AG10803 (cell line): ENCODE measurements at regions not wholly inside any gene's neighbourhood (a gene's known extent, or its start where the extent isn't known, plus 50 kb on each side); places are given as distances from the start of the nearest gene placed in this dataset.

Source experiments
- DNase-seq: peaks from one replicate; pipeline ENCODE4 v3.0.0; 2010; ENCODE audit warnings: low read depth
- H3K4me3 ChIP-seq: 2 replicates; pipeline ENCODE4 v1.5.1; 2011; ENCODE audit warnings: mild to moderate bottlenecking, low read length, control low read depth
- CTCF ChIP-seq: conservative IDR thresholded peaks from 2 replicates; pipeline ENCODE4 v1.5.1; 2011; ENCODE audit warnings: mild to moderate bottlenecking, low read length, control low read depth, inconsistent platforms

- TF ChIP-seq CTCF, result no peak
- H3K4me3 ChIP-seq, result no peak overlapping the region
- no peak for DNase-seq
These were observed 317.6 kb downstream of the GPD2 start for GRCh38 chr2:156753766-156754165.

GRCh38 chr2:156756516-156756915 is 320.3 kb downstream of the GPD2 start:
- DNase-seq, result no peak
- no peak for TF ChIP-seq CTCF
- H3K4me3 ChIP-seq, result no peak overlapping the region

GRCh38 chr2:156763174-156763573 is 327.0 kb downstream of the GPD2 start:
- H3K4me3 ChIP-seq, result no peak overlapping the region
- no peak for TF ChIP-seq CTCF
- DNase-seq, result no peak

GRCh38 chr2:156765043-156765442 is 328.9 kb downstream of the GPD2 start:
- TF ChIP-seq CTCF, result no peak
- H3K4me3 ChIP-seq, result no peak overlapping the region
- no peak for DNase-seq

GRCh38 chr2:156765450-156765849 is 329.3 kb downstream of the GPD2 start:
- no peak for TF ChIP-seq CTCF
- H3K4me3 ChIP-seq, result no peak overlapping the region
- no peak for DNase-seq

- no peak for DNase-seq
- no peak overlapping the region for H3K4me3 ChIP-seq
- TF ChIP-seq CTCF, result no peak
These were observed 333.6 kb downstream of the GPD2 start for GRCh38 chr2:156769802-156770201.

GRCh38 chr2:156778916-156779315 is 342.7 kb downstream of the GPD2 start:
- DNase-seq, result no peak
- no peak for TF ChIP-seq CTCF

More at GRCh38 chr2:156778916-156779315, 342.7 kb downstream of the GPD2 start:
- no peak overlapping the region for H3K4me3 ChIP-seq
